ENCODE measurements at regions not wholly inside any gene's neighbourhood (a gene's known extent, or its start where the extent isn't known, plus 50 kb on each side); places are given as distances from the start of the nearest gene placed in this dataset.

GRCh38 chr10:63689768-63690167, 168.6 kb downstream of the REEP3 start (continued):
- TF ChIP-seq ATF2 (tag by site-specific recombination; IDR thresholded peaks at IDR 0.05; ENCODE audit: low read depth), result no peak
- TF ChIP-seq CTCF (tag by site-specific recombination; IDR thresholded peaks at IDR 0.05), result no peak
- no peak for TF ChIP-seq GLIS1 (tag by site-specific recombination; IDR thresholded peaks at IDR 0.05)
- TF ChIP-seq KLF1 (tag by site-specific recombination; IDR thresholded peaks at IDR 0.05), result no peak
- TF ChIP-seq ZNF658 (tag by site-specific recombination; IDR thresholded peaks at IDR 0.05), result no peak
- TF ChIP-seq ZNF704 (tag by site-specific recombination; IDR thresholded peaks at IDR 0.05), result no peak
- TF ChIP-seq OVOL3 (tag by site-specific recombination; IDR thresholded peaks at IDR 0.05), result no peak

GRCh38 chr10:63692220-63692896, 171.2 kb downstream of the REEP3 start:
- TF ChIP-seq ZNF692 (tag by site-specific recombination; IDR thresholded peaks at IDR 0.05) (no peak), SP7 (tag by site-specific recombination; IDR thresholded peaks at IDR 0.05) (peak; percentile 100), ZBTB20 (tag by site-specific recombination; IDR thresholded peaks at IDR 0.05) (no peak), ZNF529 (tag by site-specific recombination; IDR thresholded peaks at IDR 0.05; ENCODE audit: insufficient replicate concordance) (no peak), ZNF324 (tag by site-specific recombination; IDR thresholded peaks at IDR 0.05) (no peak), ZNF23 (tag by site-specific recombination; IDR thresholded peaks at IDR 0.05; ENCODE audit: borderline replicate concordance) (no peak), ZNF138 (tag by site-specific recombination; IDR thresholded peaks at IDR 0.05; ENCODE audit: borderline replicate concordance) (no peak), MEIS1 (CRISPR knock-in tag; IDR thresholded peaks at IDR 0.05; ENCODE audit: borderline replicate concordance) (no peak), ZNF112 (tag by site-specific recombination; IDR thresholded peaks at IDR 0.05) (no peak), ZNF398 (tag by site-specific recombination; IDR thresholded peaks at IDR 0.05) (peak; percentile 58), ZFP69B (tag by site-specific recombination; IDR thresholded peaks at IDR 0.05) (0 out of 2 replicates have a peak, but pooled peaks have one; percentile 20), ZNF239 (tag by site-specific recombination; IDR thresholded peaks at IDR 0.05) (no peak), ZNF280D (tag by site-specific recombination; IDR thresholded peaks at IDR 0.05) (no peak), ZNF596 (tag by site-specific recombination; IDR thresholded peaks at IDR 0.05) (peak; percentile 90)
- Histone ChIP-seq H3K27ac (ENCODE audit: extremely low read depth, low read depth, low read length) (no peak overlapping the region), H3K36me3 (ENCODE audit: control insufficient read depth in 2 of 2, insufficient read depth in 1 of 2, low read length in 2 of 2) (no peaks in the 10 kb centered on the region), H3K4me3 (ENCODE audit: low read depth, low read length) (no peak overlapping the region), H3K4me1 (ENCODE audit: control insufficient read depth, insufficient read depth, low read length) (no peaks in the 10 kb centered on the region), H3K9me3 (ENCODE audit: control insufficient read depth, insufficient read depth, low read depth, low read length) (no peaks in the 10 kb centered on the region)
- ChIA-PET CTCF (interaction anchor here (0.7 kb wide), 1 partner anchor 28 kb away, joined by 7 read pairs; no protein-coding TSS in a partner anchor), POLR2A (no interaction called here)
